H9 (cell line): ENCODE measurements at regions not wholly inside any gene's neighbourhood (a gene's known extent, or its start where the extent isn't known, plus 50 kb on each side); places are given as distances from the start of the nearest gene placed in this dataset.

ENCODE experiments used
- DNase-seq: peaks from one replicate; pipeline ENCODE4 v3.0.0-alpha.2; 2017
- H2AFZ ChIP-seq: one replicate; pipeline ENCODE4 v1.6.1; 2013; ENCODE audit warnings: mild to moderate bottlenecking, low read length, control low read depth, moderate library complexity
- H2AK5ac ChIP-seq: 2 replicates; pipeline ENCODE4 v1.6.1; 2013; ENCODE audit warnings: low read length, control low read depth, mixed read lengths; ENCODE audit not compliant: insufficient read length
- H2BK120ac ChIP-seq: one replicate; pipeline ENCODE4 v1.6.1; 2013; ENCODE audit warnings: low read depth, mild to moderate bottlenecking, low read length, control low read depth, inconsistent platforms; ENCODE audit not compliant: poor library complexity, severe bottlenecking
- H2BK12ac ChIP-seq: 2 replicates; pipeline ENCODE4 v1.6.1; 2013; ENCODE audit warnings: low read length, control low read depth, mixed read lengths, low read depth; ENCODE audit not compliant: insufficient read length
- H2BK15ac ChIP-seq: 2 replicates; pipeline ENCODE4 v1.6.1; 2013; ENCODE audit warnings: low read depth, low read length, control low read depth
- H2BK20ac ChIP-seq: one replicate; pipeline ENCODE4 v1.6.1; 2013; ENCODE audit warnings: low read depth, mild to moderate bottlenecking, low read length, control low read depth, inconsistent platforms; ENCODE audit not compliant: poor library complexity, severe bottlenecking
- H2BK5ac ChIP-seq: 2 replicates; pipeline ENCODE4 v1.6.1; 2013; ENCODE audit warnings: low read length, control low read depth, mixed read lengths; ENCODE audit not compliant: insufficient read length
- H3K14ac ChIP-seq: 2 replicates; pipeline ENCODE4 v1.6.1; 2013; ENCODE audit warnings: low read length, control low read depth; ENCODE audit not compliant: insufficient read depth
- H3K18ac ChIP-seq: 2 replicates; pipeline ENCODE4 v1.6.1; 2013; ENCODE audit warnings: low read depth, mild to moderate bottlenecking, mixed read lengths, low read length, control low read depth; ENCODE audit not compliant: insufficient read length
- H3K23ac ChIP-seq: 2 replicates; pipeline ENCODE4 v1.6.1; 2013; ENCODE audit warnings: low read length, control low read depth, mixed read lengths, low read depth; ENCODE audit not compliant: insufficient read length
- H3K23me2 ChIP-seq: 2 replicates; pipeline ENCODE4 v1.6.1; 2013; ENCODE audit warnings: low read depth, mild to moderate bottlenecking, mixed read lengths, low read length, control low read depth; ENCODE audit not compliant: insufficient read length, poor library complexity, severe bottlenecking
- H3K27ac ChIP-seq: 2 replicates; pipeline ENCODE4 v1.5.1; 2013; ENCODE audit warnings: low read length, control low read depth, mixed read lengths, low read depth; ENCODE audit not compliant: insufficient read length
- H3K27me3 ChIP-seq: 2 replicates; pipeline ENCODE4 v1.6.1; 2013; ENCODE audit warnings: low read length, control low read depth, inconsistent platforms; ENCODE audit not compliant: insufficient read depth
- H3K4ac ChIP-seq: 2 replicates; pipeline ENCODE4 v1.6.1; 2013; ENCODE audit warnings: low read depth, mild to moderate bottlenecking, control low read depth, inconsistent platforms, low read length, moderate library complexity
- H3K4me1 ChIP-seq: 2 replicates; pipeline ENCODE4 v1.6.1; 2013; ENCODE audit warnings: low read length, control low read depth, inconsistent platforms; ENCODE audit not compliant: insufficient read depth
- H3K4me2 ChIP-seq: 2 replicates; pipeline ENCODE4 v1.6.1; 2013; ENCODE audit warnings: low read length, control low read depth, mixed read lengths; ENCODE audit not compliant: insufficient read length, insufficient read depth
- H3K56ac ChIP-seq: 2 replicates; pipeline ENCODE4 v1.6.1; 2013; ENCODE audit warnings: low read depth, mild to moderate bottlenecking, mixed read lengths, low read length, control low read depth; ENCODE audit not compliant: insufficient read length
- H3K79me1 ChIP-seq: 2 replicates; pipeline ENCODE4 v1.6.1; 2013; ENCODE audit warnings: low read depth, mild to moderate bottlenecking, moderate library complexity, low read length, control low read depth, inconsistent platforms; ENCODE audit not compliant: insufficient read depth, poor library complexity, severe bottlenecking
- H3K79me2 ChIP-seq: 2 replicates; pipeline ENCODE4 v1.6.1; 2013; ENCODE audit warnings: low read length, control low read depth, inconsistent platforms; ENCODE audit not compliant: insufficient read depth
- H3K9ac ChIP-seq: 2 replicates; pipeline ENCODE4 v1.6.1; 2013; ENCODE audit warnings: low read length, control low read depth, mixed read lengths; ENCODE audit not compliant: insufficient read length; ENCODE audit errors: extremely low read depth
- H3K9me3 ChIP-seq: one replicate; pipeline ENCODE4 v1.6.1; 2013; ENCODE audit warnings: low read depth, low read length, inconsistent platforms; ENCODE audit not compliant: control insufficient read depth
- H3T11ph ChIP-seq: one replicate; pipeline ENCODE4 v1.6.1; 2013; ENCODE audit warnings: mild to moderate bottlenecking, low read length, control low read depth, inconsistent platforms
- H4K20me1 ChIP-seq: one replicate; pipeline ENCODE4 v1.6.1; 2013; ENCODE audit not compliant: control insufficient read depth, insufficient read length, insufficient read depth
- H4K5ac ChIP-seq: 2 replicates; pipeline ENCODE4 v1.6.1; 2013; ENCODE audit warnings: low read depth, mild to moderate bottlenecking, mixed read lengths, low read length, control low read depth; ENCODE audit not compliant: insufficient read length
- H4K8ac ChIP-seq: replicated peaks from 2 replicates; pipeline ENCODE4 v1.6.1; 2013; ENCODE audit warnings: low read length, control low read depth, mixed read lengths, low read depth; ENCODE audit not compliant: insufficient read length
- H4K91ac ChIP-seq: 2 replicates; pipeline ENCODE4 v1.6.1; 2013; ENCODE audit warnings: low read depth, mild to moderate bottlenecking, moderate library complexity, mixed read lengths, low read length, control low read depth; ENCODE audit not compliant: insufficient read length
- H3K27ac Mint-ChIP-seq, 3 experiments: 2 replicates in 2 of 3; 3 replicates in 1 of 3; pipeline ENCODE4 v1.8.0; 2020 to 2021; ENCODE audit warnings: mixed read lengths in 3 of 3, mild to moderate bottlenecking in 1 of 3, moderate library complexity in 1 of 3
- H3K27me3 Mint-ChIP-seq: 2 replicates; pipeline ENCODE4 v1.8.0; 2021; ENCODE audit warnings: low read depth, mild to moderate bottlenecking, moderate library complexity, mixed read lengths
- H3K36me3 Mint-ChIP-seq, 3 experiments: 2 replicates in 2 of 3; 3 replicates in 1 of 3; pipeline ENCODE4 v1.8.0; 2020 to 2021; ENCODE audit warnings: low read depth in 3 of 3, mixed read lengths in 3 of 3; ENCODE audit not compliant: insufficient read depth in 1 of 3
- H3K4me1 Mint-ChIP-seq, 2 experiments: 2 replicates each; pipeline ENCODE4 v1.8.0; 2020; ENCODE audit warnings: mixed read lengths in 2 of 2
- H3K4me3 Mint-ChIP-seq, 2 experiments: 2 replicates in 1 of 2; 3 replicates in 1 of 2; pipeline ENCODE4 v1.8.0; 2020 to 2021; ENCODE audit warnings: mild to moderate bottlenecking in 2 of 2, mixed read lengths in 2 of 2, moderate library complexity in 1 of 2
- H3K9me3 Mint-ChIP-seq, 2 experiments: 2 replicates in 1 of 2; 3 replicates in 1 of 2; pipeline ENCODE4 v1.8.0; 2020; ENCODE audit warnings: mild to moderate bottlenecking in 2 of 2, mixed read lengths in 2 of 2, moderate library complexity in 1 of 2
- CTCF ChIP-seq: fragments of 200-600 bp; sonication (generic); conservative IDR thresholded peaks from 3 replicates; pipeline ENCODE4 v1.8.0; 2021; ENCODE audit warnings: antibody characterized with exemption, mild to moderate bottlenecking
- WGBS: extraction: QIAGEN DNeasy Blood & Tissue Kit; methylation state at CpG from one replicate; pipeline ENCODE4 v1.1.7; 2013; ENCODE audit warnings: missing lambda C conversion rate, low lambda C conversion rate, mixed read lengths; ENCODE audit not compliant: insufficient read length; ENCODE audit errors: extremely low coverage; 5-methylcytosine and 5-hydroxymethylcytosine counted together

- Mint-ChIP-seq H3K27me3 (peaks cover 4% of the 10 kb centered on the region; the same call in 1 of the 2 replicates), H3K9me3 (peaks cover 8 to 12% of the 10 kb centered on the region in 2 experiments; a peak in 2 of 5 replicates), H3K4me1 (peaks cover 12 to 22% of the 10 kb centered on the region in 2 experiments), H3K27ac (no peak overlapping the region), H3K4me3 (no peak overlapping the region), H3K36me3 (peaks cover 0 to 12% (median 3%) of the 10 kb centered on the region in 3 experiments; a peak in 5 of 7 replicates)
- H3K79me1 ChIP-seq: no peaks in the 10 kb centered on the region
- no peaks in the 10 kb centered on the region for H4K20me1 ChIP-seq
- no CpG with 5 or more reads among the region's 9 CpGs for WGBS
- H4K91ac ChIP-seq: no peak overlapping the region
- no peak overlapping the region for H2BK12ac ChIP-seq
- no peak overlapping the region for H3K4me2 ChIP-seq
- no peak overlapping the region for H4K5ac ChIP-seq
- no peak overlapping the region for H3K27ac ChIP-seq
- H2AK5ac ChIP-seq: no peak overlapping the region
- H3K79me2 ChIP-seq: no peaks in the 10 kb centered on the region
- H2BK20ac ChIP-seq: no peak overlapping the region
- H3K56ac ChIP-seq: no peak overlapping the region
- H3K18ac ChIP-seq: no peak overlapping the region
- H3K23me2 ChIP-seq: no peaks in the 10 kb centered on the region
- H2AFZ ChIP-seq: no peak overlapping the region
- no peak overlapping the region for H2BK120ac ChIP-seq
- no peaks in the 10 kb centered on the region for H3K27me3 ChIP-seq
- no peaks in the 10 kb centered on the region for H3K9me3 ChIP-seq
- H3K4ac ChIP-seq: no peak overlapping the region
- no peak for TF ChIP-seq CTCF
- H3K4me1 ChIP-seq: no peaks in the 10 kb centered on the region
- H3K9ac ChIP-seq: no peak overlapping the region
- H4K8ac ChIP-seq: no peak overlapping the region
- no peak overlapping the region for H2BK15ac ChIP-seq
- H3K14ac ChIP-seq: no peak overlapping the region
- H3K23ac ChIP-seq: no peak overlapping the region
- DNase-seq: no peak
- H2BK5ac ChIP-seq: no peak overlapping the region
- H3T11ph ChIP-seq: no peak overlapping the region
Observed at GRCh38 chr17:71302721-71303549, 817.9 kb upstream of the SOX9 start.
